Karpas-422 (cell line): ENCODE measurements at regions not wholly inside any gene's neighbourhood (a gene's known extent, or its start where the extent isn't known, plus 50 kb on each side); places are given as distances from the start of the nearest gene placed in this dataset.
"Not testable (repeated sequence)": the region's sequence is repeated elsewhere in the genome, so short reads cannot be mapped to it uniquely, and the experiment has no call there.

Source experiments
- DNase-seq: peaks from one replicate; pipeline ENCODE4 v3.0.0-alpha.2; 2015
- H2AFZ ChIP-seq: fragments of 200-600 bp; sonication (generic); 2 replicates; pipeline ENCODE4 v1.6.1; 2014; ENCODE audit warnings: antibody characterized with exemption, low read length, mixed read lengths
- H3K27ac ChIP-seq: fragments of 200-600 bp; sonication (generic); 2 replicates; pipeline ENCODE4 v1.5.1; 2014; ENCODE audit warnings: mild to moderate bottlenecking, low read length, moderate library complexity
- H3K27me3 ChIP-seq: fragments of 200-600 bp; sonication (generic); 2 replicates; pipeline ENCODE4 v1.6.1; 2014; ENCODE audit warnings: low read length, mixed read lengths
- H3K36me3 ChIP-seq: fragments of 200-600 bp; sonication (generic); 2 replicates; pipeline ENCODE4 v1.6.1; 2014; ENCODE audit warnings: low read length, mixed read lengths; ENCODE audit not compliant: insufficient read depth
- H3K4me1 ChIP-seq: fragments of 200-600 bp; sonication (generic); 2 replicates; pipeline ENCODE4 v1.6.1; 2014; ENCODE audit warnings: mild to moderate bottlenecking, low read length, mixed read lengths
- H3K4me2 ChIP-seq: fragments of 200-600 bp; sonication (generic); 2 replicates; pipeline ENCODE4 v1.6.1; 2014; ENCODE audit warnings: low read length, low read depth, mild to moderate bottlenecking; ENCODE audit not compliant: poor library complexity, severe bottlenecking
- H3K4me3 ChIP-seq: fragments of 200-600 bp; sonication (generic); 2 replicates; pipeline ENCODE4 v1.5.1; 2014; ENCODE audit warnings: mild to moderate bottlenecking, antibody characterized with exemption, low read length, mixed read lengths
- H3K79me2 ChIP-seq: fragments of 200-600 bp; sonication (generic); 2 replicates; pipeline ENCODE4 v1.6.1; 2014; ENCODE audit warnings: mild to moderate bottlenecking, low read length, mixed read lengths
- H3K9ac ChIP-seq: fragments of 200-600 bp; sonication (generic); 2 replicates; pipeline ENCODE4 v1.6.0; 2014; ENCODE audit warnings: low read length
- H3K9me2 ChIP-seq: fragments of 200-600 bp; sonication (generic), shearing (Covaris generic); replicated peaks from 2 replicates; pipeline ENCODE4 v1.6.0; 2014; ENCODE audit warnings: mild to moderate bottlenecking, low read length, moderate library complexity; ENCODE audit not compliant: insufficient read depth
- H3K9me3 ChIP-seq: fragments of 300-700, 200-600 bp; sonication (generic); 2 replicates; pipeline ENCODE4 v1.6.1; 2014; ENCODE audit warnings: low read length, mixed read lengths
- H4K20me1 ChIP-seq: fragments of 200-600 bp; sonication (generic); 2 replicates; pipeline ENCODE4 v1.6.1; 2014; ENCODE audit warnings: mild to moderate bottlenecking, antibody characterized with exemption, low read length, low read depth; ENCODE audit not compliant: insufficient read depth

DNA sequence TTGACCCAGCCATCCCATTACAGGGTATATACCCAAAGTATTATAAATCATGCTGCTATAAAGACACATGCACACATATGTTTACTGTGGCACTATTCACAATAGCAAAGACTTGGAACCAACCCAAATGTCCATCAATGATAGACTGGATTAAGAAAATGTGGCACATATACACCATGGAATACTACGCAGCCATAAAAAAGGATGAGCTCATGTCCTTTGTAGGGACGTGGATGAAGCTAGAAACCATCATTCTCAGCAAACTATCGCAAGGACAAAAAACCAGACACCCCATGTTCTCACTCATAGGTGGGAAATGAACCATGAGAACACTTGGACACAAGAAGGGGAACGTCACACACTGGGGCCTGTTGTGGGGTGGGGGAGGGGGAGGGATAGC lies 527.9 kb downstream of the UQCRFS1 start:
- not testable (repeated sequence) for DNase-seq

DNA sequence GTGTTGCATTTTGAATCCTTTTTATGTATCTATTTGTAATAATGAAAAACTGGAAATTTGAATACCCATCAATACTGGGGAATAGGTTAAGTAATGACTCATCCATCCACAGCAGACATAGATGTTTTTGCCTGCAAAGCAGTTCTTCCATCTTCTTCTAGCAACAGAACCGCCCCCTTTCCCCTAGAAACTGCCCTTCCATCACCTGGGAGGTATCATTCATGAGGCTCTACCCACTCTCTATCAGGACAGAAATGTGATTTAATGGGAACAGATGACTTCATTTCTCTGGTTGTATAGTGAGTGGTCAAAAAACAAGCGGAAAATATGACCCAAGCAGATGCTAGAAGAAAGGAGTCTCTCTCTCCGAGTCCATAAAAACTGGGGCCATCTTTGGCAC lies 532.8 kb downstream of the UQCRFS1 start:
- no peaks in the 10 kb centered on the region for H3K27me3 ChIP-seq
- H3K36me3 ChIP-seq = no peaks in the 10 kb centered on the region
- no peak overlapping the region for H3K9ac ChIP-seq
- no peak overlapping the region for H3K4me3 ChIP-seq
- H3K4me1 ChIP-seq = no peaks in the 10 kb centered on the region
- H2AFZ ChIP-seq = no peak overlapping the region
- peaks cover 2% of the 10 kb centered on the region; the same call in 1 of the 2 replicates for H3K9me3 ChIP-seq
- H3K4me2 ChIP-seq = no peak overlapping the region
- no peaks in the 10 kb centered on the region for H3K79me2 ChIP-seq
- H3K9me2 ChIP-seq = no peaks in the 10 kb centered on the region
- H4K20me1 ChIP-seq = no peaks in the 10 kb centered on the region
- no peak for DNase-seq
- no peak overlapping the region for H3K27ac ChIP-seq

More for the DNA sequence above, 527.9 kb downstream of the UQCRFS1 start:
- H3K27me3 ChIP-seq, H3K9me3 ChIP-seq, H3K36me3 ChIP-seq, H3K27ac ChIP-seq, H3K79me2 ChIP-seq, H3K9me2 ChIP-seq, H2AFZ ChIP-seq, H3K4me2 ChIP-seq, H3K9ac ChIP-seq, H3K4me1 ChIP-seq, H3K4me3 ChIP-seq, H4K20me1 ChIP-seq: not testable (repeated sequence)

DNA sequence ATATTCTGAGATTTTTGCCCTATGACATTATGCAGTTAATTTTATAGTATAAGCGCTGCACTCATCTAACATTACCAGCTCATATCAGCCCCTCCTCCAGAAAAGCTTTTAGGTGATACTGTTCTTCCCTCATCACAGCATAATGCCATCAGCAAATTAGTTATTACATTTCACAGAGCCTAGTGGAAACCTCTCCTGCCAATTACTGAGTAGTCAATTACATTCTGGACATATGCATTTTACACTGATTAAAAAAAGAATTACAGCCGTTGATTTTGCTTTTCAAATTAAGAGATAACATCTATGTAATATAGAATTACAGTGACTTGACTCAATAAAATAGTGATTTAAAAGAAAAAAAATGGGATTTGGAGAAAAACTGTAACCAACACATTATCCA lies 542.1 kb downstream of the UQCRFS1 start:
- Histone ChIP-seq H3K36me3 (no peaks in the 10 kb centered on the region), H3K9me2 (no peaks in the 10 kb centered on the region), H2AFZ (no peak overlapping the region), H3K4me3 (no peak overlapping the region), H3K4me1 (no peaks in the 10 kb centered on the region), H3K9ac (no peak overlapping the region), H3K27me3 (no peaks in the 10 kb centered on the region), H3K27ac (no peak overlapping the region), H3K79me2 (no peaks in the 10 kb centered on the region), H3K9me3 (peaks cover 14% of the 10 kb centered on the region), H3K4me2 (no peak overlapping the region), H4K20me1 (no peaks in the 10 kb centered on the region)
- DNase-seq = no peak

- H3K27me3 ChIP-seq = no peaks in the 10 kb centered on the region
- no peak overlapping the region for H3K9ac ChIP-seq
- H3K27ac ChIP-seq = no peak overlapping the region
- H3K4me3 ChIP-seq = no peak overlapping the region
- no peaks in the 10 kb centered on the region for H3K79me2 ChIP-seq
- H3K9me2 ChIP-seq = no peaks in the 10 kb centered on the region
- H3K9me3 ChIP-seq = peaks cover 12% of the 10 kb centered on the region; the same call in 1 of the 2 replicates
- H3K4me1 ChIP-seq = no peaks in the 10 kb centered on the region
- no peak for DNase-seq
- H3K36me3 ChIP-seq = no peaks in the 10 kb centered on the region
- H4K20me1 ChIP-seq = no peaks in the 10 kb centered on the region
- no peak overlapping the region for H3K4me2 ChIP-seq
- H2AFZ ChIP-seq = no peak overlapping the region
Measured at GRCh38 chr19:28669804-28670203, 543.1 kb downstream of the UQCRFS1 start.

- Histone ChIP-seq H3K9me2 (no peaks in the 10 kb centered on the region), H3K4me1 (no peaks in the 10 kb centered on the region), H3K9ac (no peak overlapping the region), H3K36me3 (no peaks in the 10 kb centered on the region), H3K4me2 (no peak overlapping the region), H3K4me3 (no peak overlapping the region), H3K27me3 (no peaks in the 10 kb centered on the region), H3K79me2 (no peaks in the 10 kb centered on the region), H2AFZ (no peak overlapping the region), H3K27ac (no peak overlapping the region), H3K9me3 (peaks cover 15% of the 10 kb centered on the region), H4K20me1 (no peaks in the 10 kb centered on the region)
- no peak for DNase-seq
Measured at GRCh38 chr19:28667348-28667977, 545.5 kb downstream of the UQCRFS1 start.

DNA sequence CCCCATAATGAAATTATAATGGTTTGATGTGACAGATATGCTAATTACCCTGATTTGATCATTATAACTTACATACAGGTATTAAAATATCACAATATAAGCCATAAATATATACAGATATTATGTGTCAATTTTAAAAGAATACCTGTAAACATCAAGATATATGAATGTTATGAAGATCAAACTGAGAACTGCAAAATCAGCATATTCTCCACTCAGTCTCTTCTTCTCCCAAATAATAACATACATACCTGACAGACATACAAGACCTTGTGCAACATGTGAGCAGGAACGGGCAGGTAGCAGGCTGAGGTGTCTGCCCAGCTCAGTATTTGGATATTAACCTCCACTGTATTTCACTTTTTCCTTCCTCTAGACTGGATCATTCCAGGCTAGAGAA lies 547.2 kb downstream of the UQCRFS1 start:
- H3K27ac ChIP-seq = no peak overlapping the region
- H3K9me3 ChIP-seq = peaks cover 15% of the 10 kb centered on the region
- no peak for DNase-seq
- H3K4me1 ChIP-seq = no peaks in the 10 kb centered on the region
- no peak overlapping the region for H2AFZ ChIP-seq
- H3K79me2 ChIP-seq = no peaks in the 10 kb centered on the region
- no peaks in the 10 kb centered on the region for H3K9me2 ChIP-seq
- H3K4me3 ChIP-seq = no peak overlapping the region
- no peaks in the 10 kb centered on the region for H3K27me3 ChIP-seq
- no peaks in the 10 kb centered on the region for H3K36me3 ChIP-seq
- H3K4me2 ChIP-seq = no peak overlapping the region
- H4K20me1 ChIP-seq = no peaks in the 10 kb centered on the region
- no peak overlapping the region for H3K9ac ChIP-seq

DNA sequence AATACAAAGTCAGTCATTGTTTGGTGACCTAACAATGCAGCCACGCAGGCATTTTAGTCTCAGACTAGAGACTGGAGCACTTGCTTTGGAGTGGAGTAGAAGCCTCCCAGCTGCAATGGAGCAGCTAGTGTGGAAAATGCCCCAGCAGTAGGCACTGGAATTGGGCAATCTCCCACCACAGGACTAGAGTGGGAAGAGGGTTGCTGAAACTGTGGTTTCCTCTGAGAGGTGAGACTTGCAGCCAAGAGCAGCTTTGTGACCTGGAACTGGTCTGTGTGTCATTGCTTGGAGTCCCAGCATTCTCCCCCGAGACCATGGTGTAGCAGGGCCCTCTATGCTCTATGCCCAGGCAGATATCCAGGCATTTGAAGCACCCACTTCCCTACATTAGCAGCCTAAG lies 556.3 kb downstream of the UQCRFS1 start:
- no peak for DNase-seq
- H3K36me3 ChIP-seq = no peaks in the 10 kb centered on the region
- H3K4me3 ChIP-seq = no peak overlapping the region

DNA sequence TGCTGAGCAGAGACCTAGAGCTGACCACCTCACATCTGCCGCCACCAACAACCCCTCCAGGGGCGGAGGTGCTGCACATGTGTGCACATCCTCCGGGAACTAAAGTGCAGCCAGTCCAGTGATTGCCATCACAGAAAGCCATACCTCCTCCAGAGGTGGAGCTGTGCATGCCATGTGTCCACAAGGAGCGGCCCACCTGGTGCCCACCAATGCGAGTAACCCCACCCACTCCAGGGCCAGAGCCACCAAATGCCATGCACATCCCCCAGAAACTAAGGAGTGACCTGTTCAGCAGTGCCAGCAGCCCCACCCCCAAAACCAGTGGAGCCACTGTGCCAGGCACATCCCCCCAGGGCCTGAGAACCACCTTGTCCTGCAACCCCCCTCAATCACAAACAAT lies 557.9 kb downstream of the UQCRFS1 start:
- Histone ChIP-seq H3K9me2 (no peaks in the 10 kb centered on the region), H2AFZ (no peak overlapping the region), H3K36me3 (no peaks in the 10 kb centered on the region), H3K27me3 (no peaks in the 10 kb centered on the region), H4K20me1 (no peaks in the 10 kb centered on the region), H3K9me3 (peaks cover 5% of the 10 kb centered on the region; the same call in 1 of the 2 replicates), H3K4me3 (no peak overlapping the region), H3K9ac (no peak overlapping the region), H3K27ac (no peak overlapping the region), H3K79me2 (no peaks in the 10 kb centered on the region), H3K4me2 (no peak overlapping the region), H3K4me1 (no peaks in the 10 kb centered on the region)
- DNase-seq = no peak

More for the DNA sequence above, 556.3 kb downstream of the UQCRFS1 start:
- Histone ChIP-seq H3K4me2 (no peak overlapping the region), H4K20me1 (no peaks in the 10 kb centered on the region), H3K27ac (no peak overlapping the region), H3K4me1 (no peaks in the 10 kb centered on the region), H3K9ac (no peak overlapping the region), H2AFZ (no peak overlapping the region), H3K79me2 (no peaks in the 10 kb centered on the region), H3K27me3 (no peaks in the 10 kb centered on the region), H3K9me2 (no peaks in the 10 kb centered on the region), H3K9me3 (peaks cover 5% of the 10 kb centered on the region; the same call in 1 of the 2 replicates)
